Mucosa of descending colon (tissue), 3 donors: ENCODE measurements at regions not wholly inside any gene's neighbourhood (a gene's known extent, or its start where the extent isn't known, plus 50 kb on each side); places are given as distances from the start of the nearest gene placed in this dataset.

Experiments
- ATAC-seq: fragments of 200-7000 bp; cut with Tn5 transposase; one replicate; pipeline ENCODE4 v1.9.1; 2020; ENCODE audit warnings: mild to moderate bottlenecking, moderate library complexity
- DNase-seq, 3 donors: peaks; one replicate each; pipeline ENCODE4 v3.0.0-alpha.2; 2020
- H3K36me3 ChIP-seq: fragments of 200-600 bp; one replicate; pipeline ENCODE4 v1.8.0; 2021; ENCODE audit warnings: low read depth, mild to moderate bottlenecking
- H3K4me1 ChIP-seq: fragments of 200-600 bp; one replicate; pipeline ENCODE4 v1.8.0; 2021; ENCODE audit warnings: low read depth, mild to moderate bottlenecking
- H3K4me3 ChIP-seq: fragments of 200-600 bp; one replicate; pipeline ENCODE4 v1.8.0; 2021; ENCODE audit warnings: mild to moderate bottlenecking
- H3K9me3 ChIP-seq: fragments of 200-600 bp; one replicate; pipeline ENCODE4 v1.8.0; 2021; ENCODE audit warnings: mild to moderate bottlenecking
- CTCF ChIP-seq: fragments of 200-600 bp; IDR thresholded peaks from one replicate; pipeline ENCODE4 v1.8.0; 2022; ENCODE audit warnings: antibody characterized with exemption, mild to moderate bottlenecking
- intact Hi-C, 2 donors: fragments of 100-400 bp; cut with DNase I in 1 of 2; cut with micrococcal nuclease in 1 of 2; formaldehyde crosslinking; loops; one replicate each; pipeline versions ENCODE4 v1.11.0 to v1.11.1; 2022; cut with DNase I, micrococcal nuclease
- donor health status: DM: no; HTN: no; CAD: no; lungs with moderate emphysema.
- donor health status: DM: no; HTN: no; CAD: no.
- donor health status: DM: no; HTN: yes; CAD: no.

GRCh38 chr12:82555699-82556098 lies 131.0 kb upstream of the TMTC2 start:
- intact Hi-C loops, result no loop called here
- H3K4me3 ChIP-seq, result no peak overlapping the region
- no peaks in the 10 kb centered on the region for H3K36me3 ChIP-seq
- ATAC-seq (no peak), DNase-seq (no peak)
- TF ChIP-seq CTCF, result no peak
- H3K4me1 ChIP-seq, result no peaks in the 10 kb centered on the region
- peaks cover 5% of the 10 kb centered on the region for H3K9me3 ChIP-seq

GRCh38 chr12:82565966-82566365 lies 120.7 kb upstream of the TMTC2 start:
- Histone ChIP-seq H3K9me3 (no peaks in the 10 kb centered on the region), H3K36me3 (no peaks in the 10 kb centered on the region), H3K4me3 (no peak overlapping the region), H3K4me1 (no peaks in the 10 kb centered on the region)
- intact Hi-C loops, result no loop called here
- DNase-seq (no peak), ATAC-seq (no peak)
- TF ChIP-seq CTCF, result no peak

- Histone ChIP-seq H3K36me3 (no peaks in the 10 kb centered on the region), H3K4me1 (no peaks in the 10 kb centered on the region), H3K9me3 (no peaks in the 10 kb centered on the region), H3K4me3 (no peak overlapping the region)
- no peak for TF ChIP-seq CTCF
- DNase-seq (no peak), ATAC-seq (no peak)
- intact Hi-C loops, result no loop called here
Observed at GRCh38 chr12:82567688-82568087, 119.0 kb upstream of the TMTC2 start.

GRCh38 chr12:82574191-82574590 lies 112.5 kb upstream of the TMTC2 start:
- no peaks in the 10 kb centered on the region for H3K9me3 ChIP-seq
- no peak overlapping the region for H3K4me3 ChIP-seq
- intact Hi-C loops, result no loop called here
- H3K4me1 ChIP-seq, result no peaks in the 10 kb centered on the region
- TF ChIP-seq CTCF, result no peak
- ATAC-seq (no peak), DNase-seq (no peak)
- H3K36me3 ChIP-seq, result no peaks in the 10 kb centered on the region

DNA sequence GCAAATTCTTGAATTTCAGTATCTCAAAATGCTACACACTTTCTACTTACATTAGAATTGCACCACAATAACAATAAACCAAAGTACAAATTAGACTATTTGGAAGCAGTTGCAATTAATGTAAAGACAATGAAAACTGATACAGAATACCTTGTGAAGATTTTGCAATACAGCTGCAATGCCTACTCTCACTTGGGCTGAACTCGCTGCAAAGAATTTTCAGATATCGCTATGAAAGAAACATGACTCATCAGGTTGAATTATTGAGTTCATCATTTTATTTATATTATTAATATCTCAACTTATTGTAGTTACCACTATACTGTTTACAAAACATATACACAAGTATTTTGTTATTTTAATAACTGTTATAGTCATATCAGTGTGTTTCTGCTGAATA lies 108.0 kb upstream of the TMTC2 start:
- intact Hi-C loops, result no loop called here
- ATAC-seq, result no peak
- H3K4me3 ChIP-seq, result no peak overlapping the region

More for the DNA sequence above, 108.0 kb upstream of the TMTC2 start:
- Histone ChIP-seq H3K36me3 (no peaks in the 10 kb centered on the region), H3K9me3 (no peaks in the 10 kb centered on the region), H3K4me1 (no peaks in the 10 kb centered on the region)
- no peak for DNase-seq
- no peak for TF ChIP-seq CTCF
